ENCODE measurements at regions not wholly inside any gene's neighbourhood (a gene's known extent, or its start where the extent isn't known, plus 50 kb on each side); places are given as distances from the start of the nearest gene placed in this dataset.

DNA sequence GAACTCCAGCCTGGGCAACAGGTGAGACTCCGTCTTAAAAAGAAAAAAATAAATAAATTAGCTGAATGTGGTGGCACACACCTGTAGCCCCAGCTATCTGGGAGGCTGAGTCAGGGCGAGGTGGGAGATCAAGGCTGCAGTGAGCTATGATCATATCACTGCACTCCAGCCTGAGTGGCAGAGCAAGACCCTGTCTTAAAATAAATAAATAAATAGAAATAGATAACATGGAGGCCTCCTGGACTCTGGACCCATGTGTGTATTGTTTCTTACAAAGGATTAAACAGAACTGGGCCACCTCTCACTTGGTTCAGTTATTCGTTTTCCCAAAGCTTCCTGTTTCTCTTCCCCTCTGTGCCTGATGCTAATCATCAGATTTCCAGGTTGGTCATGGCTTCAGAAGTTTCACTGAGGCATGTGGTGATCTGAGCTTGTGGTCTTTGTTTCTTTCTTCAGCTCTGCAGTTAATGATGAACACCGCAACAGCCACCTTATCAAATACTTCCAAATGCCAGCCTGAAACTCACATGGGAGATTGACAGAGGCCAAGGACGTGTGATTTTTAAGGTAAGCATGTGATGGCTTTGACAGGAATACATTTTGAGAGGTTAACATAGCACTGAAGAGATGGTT is 83.3 kb upstream of the MAP4K4 start (continued):
- TF ChIP-seq SIRT6 (IDR thresholded peaks at IDR 0.05; ENCODE audit: low read length) (no peak), BCL11A (IDR thresholded peaks at IDR 0.05; ENCODE audit: low read depth in 2 of 2, low read length in 2 of 2) (no peak), CREB1 (IDR thresholded peaks at IDR 0.05) (no peak)

All from H1 (cell line).